ENCODE measurements at regions not wholly inside any gene's neighbourhood (a gene's known extent, or its start where the extent isn't known, plus 50 kb on each side); places are given as distances from the start of the nearest gene placed in this dataset.

- TF ChIP-seq SP1 (IDR thresholded peaks at IDR 0.05) = no peak
- no peak for TF ChIP-seq FOXK2 (IDR thresholded peaks at IDR 0.05)
- no peak for TF ChIP-seq ARNT (IDR thresholded peaks at IDR 0.05)
- TF ChIP-seq CTBP1 (IDR thresholded peaks at IDR 0.05; ENCODE audit: borderline replicate concordance) = no peak
- TF ChIP-seq HDGF (IDR thresholded peaks at IDR 0.05; ENCODE audit: borderline replicate concordance) = no peak
- no peak for TF ChIP-seq ELF4 (IDR thresholded peaks at IDR 0.05)
- TF ChIP-seq, protein P1, sequence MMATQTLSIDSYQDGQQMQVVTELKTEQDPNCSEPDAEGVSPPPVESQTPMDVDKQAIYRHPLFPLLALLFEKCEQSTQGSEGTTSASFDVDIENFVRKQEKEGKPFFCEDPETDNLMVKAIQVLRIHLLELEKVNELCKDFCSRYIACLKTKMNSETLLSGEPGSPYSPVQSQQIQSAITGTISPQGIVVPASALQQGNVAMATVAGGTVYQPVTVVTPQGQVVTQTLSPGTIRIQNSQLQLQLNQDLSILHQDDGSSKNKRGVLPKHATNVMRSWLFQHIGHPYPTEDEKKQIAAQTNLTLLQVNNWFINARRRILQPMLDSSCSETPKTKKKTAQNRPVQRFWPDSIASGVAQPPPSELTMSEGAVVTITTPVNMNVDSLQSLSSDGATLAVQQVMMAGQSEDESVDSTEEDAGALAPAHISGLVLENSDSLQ (IDR thresholded peaks at IDR 0.05) = no peak
- TF ChIP-seq LEF1 (IDR thresholded peaks at IDR 0.05; ENCODE audit: borderline replicate concordance) = no peak
- no peak for TF ChIP-seq FOXM1 (IDR thresholded peaks at IDR 0.05; ENCODE audit: borderline replicate concordance)
- no peak for TF ChIP-seq FOXA1 (IDR thresholded peaks at IDR 0.05)
- TF ChIP-seq SUZ12 (IDR thresholded peaks at IDR 0.05) = no peak
Measured at GRCh38 chr6:135581211-135581610, 83.7 kb upstream of the AHI1 start.

All from HEK293T (cell line).